ES-I3 (cell line): ENCODE measurements at regions not wholly inside any gene's neighbourhood (a gene's known extent, or its start where the extent isn't known, plus 50 kb on each side); places are given as distances from the start of the nearest gene placed in this dataset.

Source experiments
- H3K36me3 ChIP-seq: 2 replicates; pipeline ENCODE4 v1.6.1; 2013; ENCODE audit warnings: mild to moderate bottlenecking, low read length, control low read depth, moderate library complexity; ENCODE audit not compliant: insufficient read depth
- H3K4me1 ChIP-seq: 2 replicates; pipeline ENCODE4 v1.6.1; 2013; ENCODE audit warnings: mild to moderate bottlenecking, control low read depth, low read length; ENCODE audit not compliant: insufficient read depth
- H3K9ac ChIP-seq: 2 replicates; pipeline ENCODE4 v1.6.1; 2013; ENCODE audit warnings: low read depth, mild to moderate bottlenecking, low read length, moderate library complexity
- H3K9me3 ChIP-seq: 2 replicates; pipeline ENCODE4 v1.6.1; 2013; ENCODE audit warnings: mild to moderate bottlenecking, low read length, moderate library complexity; ENCODE audit not compliant: control insufficient read depth, insufficient read depth

DNA sequence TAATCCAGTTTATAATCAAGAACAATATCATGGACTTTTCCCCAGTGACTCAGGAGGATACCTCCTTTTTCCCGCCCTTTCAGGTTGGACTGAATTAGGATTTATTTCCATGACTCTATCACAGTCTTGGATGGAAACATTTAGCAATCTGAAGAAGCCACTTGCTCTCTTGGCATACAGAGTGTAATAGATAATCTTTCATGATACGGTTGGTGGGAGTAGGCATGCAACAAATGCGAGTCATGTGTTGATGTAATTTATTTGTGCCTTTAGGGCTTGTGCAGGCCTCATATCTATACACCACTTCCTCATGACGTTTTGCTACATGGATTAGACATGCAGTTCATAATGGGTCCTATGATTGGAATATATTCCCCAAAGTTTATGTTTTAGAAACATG is 54.2 kb upstream of the MCTP2 start:
- Histone ChIP-seq H3K9me3 (no peaks in the 10 kb centered on the region), H3K36me3 (no peaks in the 10 kb centered on the region), H3K4me1 (no peaks in the 10 kb centered on the region), H3K9ac (no peak overlapping the region)

- Histone ChIP-seq H3K36me3 (no peaks in the 10 kb centered on the region), H3K9ac (no peak overlapping the region), H3K9me3 (no peaks in the 10 kb centered on the region), H3K4me1 (no peaks in the 10 kb centered on the region)
Observed at GRCh38 chr15:94175420-94175819, 55.9 kb upstream of the MCTP2 start.

- no peak overlapping the region for H3K9ac ChIP-seq
- no peaks in the 10 kb centered on the region for H3K4me1 ChIP-seq
- H3K36me3 ChIP-seq, result no peaks in the 10 kb centered on the region
- no peaks in the 10 kb centered on the region for H3K9me3 ChIP-seq
Observed at GRCh38 chr15:94174399-94174802, 57.0 kb upstream of the MCTP2 start.

DNA sequence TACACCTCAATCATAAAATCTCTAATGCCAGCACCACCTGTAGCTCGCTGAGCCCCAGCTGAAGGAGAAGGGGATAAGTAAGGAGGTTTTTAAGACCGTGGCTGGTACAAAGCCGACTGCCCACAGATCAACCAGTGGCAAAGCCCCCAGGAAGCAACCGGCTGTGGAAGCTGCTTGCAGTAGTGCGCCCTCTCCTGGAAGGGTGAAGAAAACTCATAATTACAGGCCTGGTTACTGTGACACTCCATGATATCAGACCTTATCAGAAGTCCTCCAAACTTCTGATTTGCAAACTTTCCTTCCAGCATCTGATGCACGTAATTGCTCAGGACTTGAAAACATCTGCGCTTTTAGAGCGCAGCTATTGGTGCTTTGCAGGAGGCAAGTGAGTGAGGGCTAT is 63.1 kb upstream of the MCTP2 start:
- Histone ChIP-seq H3K9ac (no peak overlapping the region), H3K9me3 (no peaks in the 10 kb centered on the region), H3K4me1 (no peaks in the 10 kb centered on the region), H3K36me3 (no peaks in the 10 kb centered on the region)

DNA sequence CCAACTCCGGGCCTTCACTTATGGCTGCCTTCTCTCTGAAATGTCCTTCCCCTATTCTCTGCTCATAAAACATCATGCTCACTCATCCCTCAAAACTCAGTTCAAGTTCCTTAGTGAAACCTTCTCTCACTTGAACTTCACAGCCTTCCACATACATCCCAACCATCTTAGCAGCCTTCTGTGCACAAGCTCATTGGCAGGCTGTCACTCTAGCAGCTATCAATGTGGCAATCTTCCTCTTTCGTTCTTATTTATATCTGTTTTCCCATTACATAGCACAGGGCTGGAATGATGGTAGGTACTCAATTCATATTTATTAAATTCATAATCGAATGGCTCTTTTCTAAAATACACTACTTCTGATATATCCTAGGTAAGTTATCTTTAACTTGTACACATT is 66.4 kb upstream of the MCTP2 start:
- Histone ChIP-seq H3K9me3 (no peaks in the 10 kb centered on the region), H3K4me1 (no peaks in the 10 kb centered on the region), H3K9ac (no peak overlapping the region), H3K36me3 (no peaks in the 10 kb centered on the region)

GRCh38 chr15:94164202-94164807 is 67.1 kb upstream of the MCTP2 start:
- H3K36me3 ChIP-seq, result no peaks in the 10 kb centered on the region
- H3K9me3 ChIP-seq, result no peaks in the 10 kb centered on the region
- H3K4me1 ChIP-seq, result no peaks in the 10 kb centered on the region
- no peak overlapping the region for H3K9ac ChIP-seq

DNA sequence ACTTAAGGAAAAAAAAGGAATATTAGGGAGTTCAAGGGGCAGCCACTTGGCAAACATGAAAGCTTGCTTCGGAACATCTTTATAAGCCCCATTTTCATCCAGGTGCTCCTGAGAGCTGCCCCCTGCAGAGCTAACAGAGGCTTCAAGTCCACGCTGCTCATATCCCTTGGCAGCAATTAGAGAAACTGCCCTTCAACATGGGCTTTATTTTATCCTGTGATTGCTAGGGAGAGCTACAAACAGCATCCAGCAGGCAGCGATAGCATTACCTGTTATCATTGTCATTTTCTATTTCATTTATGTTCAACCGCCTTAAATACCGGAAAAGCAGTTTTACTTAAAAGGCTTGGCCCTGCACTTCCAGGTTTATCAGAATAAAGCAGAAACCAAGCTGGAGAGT is 68.4 kb upstream of the MCTP2 start:
- H3K9me3 ChIP-seq, result no peaks in the 10 kb centered on the region
- H3K9ac ChIP-seq, result no peak overlapping the region
- no peaks in the 10 kb centered on the region for H3K36me3 ChIP-seq
- no peaks in the 10 kb centered on the region for H3K4me1 ChIP-seq

DNA sequence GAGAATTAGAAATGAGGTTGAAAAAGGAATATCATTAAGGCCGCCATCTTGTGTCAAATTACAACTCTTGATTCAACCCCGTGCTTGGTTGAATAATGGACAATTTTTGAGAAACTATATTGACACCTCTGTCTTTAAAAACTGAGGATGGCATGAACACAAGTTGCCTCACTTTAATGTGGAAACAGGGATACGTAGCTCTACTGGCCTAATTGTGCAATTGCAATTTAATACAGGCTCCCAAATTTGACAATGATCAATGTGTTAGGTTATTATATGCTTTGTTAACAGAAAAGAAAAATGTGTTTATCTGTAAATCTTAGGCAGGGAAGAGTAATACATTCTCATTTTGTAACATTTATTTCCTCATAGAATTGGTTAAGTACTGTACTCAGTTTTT is 77.1 kb upstream of the MCTP2 start:
- H3K36me3 ChIP-seq, result no peaks in the 10 kb centered on the region
- H3K4me1 ChIP-seq, result no peaks in the 10 kb centered on the region
- no peak overlapping the region for H3K9ac ChIP-seq
- H3K9me3 ChIP-seq, result no peaks in the 10 kb centered on the region

GRCh38 chr15:94145046-94145445 is 86.3 kb upstream of the MCTP2 start:
- Histone ChIP-seq H3K36me3 (no peaks in the 10 kb centered on the region), H3K4me1 (no peaks in the 10 kb centered on the region), H3K9ac (no peak overlapping the region), H3K9me3 (no peaks in the 10 kb centered on the region; the same call in 1 of the 2 replicates)

DNA sequence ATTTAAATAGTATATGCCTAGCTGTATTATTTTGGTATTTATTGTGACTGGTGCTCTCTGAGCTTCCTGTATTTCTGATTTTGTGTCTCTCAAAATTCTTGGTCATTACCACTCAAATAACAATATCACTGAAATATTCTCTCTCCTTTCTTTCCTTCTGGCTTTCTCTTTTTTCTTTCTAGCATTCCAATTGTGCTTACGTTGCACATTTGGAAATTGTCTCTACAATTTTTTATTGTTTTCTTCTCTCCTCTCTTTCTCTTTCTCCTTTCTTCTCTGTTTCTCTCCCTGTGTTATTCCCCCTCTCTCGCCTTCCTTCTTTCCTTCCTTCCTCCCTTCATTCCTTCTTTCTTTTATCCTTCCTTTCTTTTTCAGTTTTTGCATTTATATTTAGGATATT is 89.6 kb upstream of the MCTP2 start:
- Histone ChIP-seq H3K9ac (no peak overlapping the region), H3K4me1 (no peaks in the 10 kb centered on the region), H3K36me3 (no peaks in the 10 kb centered on the region), H3K9me3 (no peaks in the 10 kb centered on the region; the same call in 1 of the 2 replicates)

DNA sequence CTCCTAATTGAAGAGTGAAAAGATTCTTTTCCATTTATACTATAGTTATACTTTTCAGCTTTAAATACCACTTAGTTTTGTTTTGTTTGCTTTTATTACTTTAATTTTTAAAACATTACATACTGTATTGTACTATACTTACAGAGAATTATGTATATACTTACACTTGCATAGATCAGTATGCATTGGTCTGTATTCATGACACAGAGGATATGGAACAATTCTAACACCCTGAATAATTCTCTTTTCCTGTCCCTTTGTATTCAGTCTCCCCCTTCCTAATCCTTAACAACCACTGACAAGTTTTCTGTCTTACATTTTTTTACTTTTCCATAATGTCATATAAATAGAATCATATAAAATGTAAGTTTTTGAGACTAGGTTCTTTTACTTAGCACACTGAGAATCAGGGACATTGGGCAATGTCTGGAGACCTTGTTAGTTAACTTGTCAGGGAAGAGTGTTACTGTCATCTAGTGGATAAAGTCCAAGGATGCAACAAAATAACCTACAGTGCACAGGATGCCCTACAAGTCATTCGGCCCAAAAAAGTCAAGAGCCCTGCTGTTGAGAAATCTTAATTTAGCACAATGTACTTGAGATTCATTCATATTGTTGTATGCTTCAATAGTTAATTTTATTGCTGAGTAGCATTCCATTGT is 95.7 kb upstream of the MCTP2 start:
- Histone ChIP-seq H3K9me3 (no peaks in the 10 kb centered on the region), H3K36me3 (no peaks in the 10 kb centered on the region), H3K4me1 (no peaks in the 10 kb centered on the region), H3K9ac (no peak overlapping the region)

DNA sequence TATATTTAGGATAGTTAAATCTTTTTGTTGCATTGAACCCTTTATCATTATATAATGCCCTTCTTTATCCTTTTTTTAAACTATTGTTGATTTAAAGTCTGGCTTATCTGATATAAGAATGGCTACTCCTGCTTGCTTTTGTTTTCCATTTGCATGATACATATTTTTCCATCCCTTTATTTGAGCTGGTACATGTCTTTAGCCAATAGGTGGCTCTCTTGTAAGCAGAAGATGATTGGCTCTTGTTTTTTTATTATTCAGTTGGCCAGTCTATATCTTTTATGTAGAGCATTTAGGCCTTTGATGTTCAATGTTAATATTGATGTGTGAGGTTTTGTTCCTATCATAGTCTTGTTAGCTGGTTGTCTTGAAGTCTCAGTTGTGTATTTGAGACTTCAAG is 99.5 kb upstream of the MCTP2 start:
- Histone ChIP-seq H3K9me3 (no peaks in the 10 kb centered on the region), H3K9ac (no peak overlapping the region), H3K36me3 (no peaks in the 10 kb centered on the region), H3K4me1 (no peaks in the 10 kb centered on the region)

DNA sequence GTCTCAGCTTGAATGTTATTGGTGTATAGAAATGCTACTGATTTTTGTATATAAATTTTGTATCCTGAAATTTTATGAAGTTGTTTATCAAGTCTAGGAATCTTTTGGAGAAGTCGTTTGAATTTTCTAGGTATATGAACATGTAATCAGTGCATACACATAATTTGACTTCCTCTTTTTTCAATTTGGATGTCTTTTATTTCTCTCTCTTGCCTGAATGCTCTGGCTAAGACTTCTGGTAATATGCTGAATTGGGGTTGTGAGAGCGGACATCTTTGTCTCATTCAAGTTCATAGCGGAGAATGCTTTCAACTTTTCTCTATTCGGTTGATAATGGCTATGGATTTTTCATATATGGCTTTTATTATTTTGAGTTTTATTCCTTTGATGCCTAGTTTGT is 100.9 kb upstream of the MCTP2 start:
- Histone ChIP-seq H3K4me1 (no peaks in the 10 kb centered on the region), H3K9me3 (no peaks in the 10 kb centered on the region), H3K9ac (no peak overlapping the region), H3K36me3 (no peaks in the 10 kb centered on the region)

- Histone ChIP-seq H3K9ac (no peak overlapping the region), H3K4me1 (peaks cover 12% of the 10 kb centered on the region), H3K36me3 (no peaks in the 10 kb centered on the region), H3K9me3 (no peaks in the 10 kb centered on the region)
Observed at GRCh38 chr15:94127006-94127405, 104.4 kb upstream of the MCTP2 start.

GRCh38 chr15:94125698-94126097 is 105.7 kb upstream of the MCTP2 start:
- Histone ChIP-seq H3K4me1 (peaks cover 12% of the 10 kb centered on the region), H3K9me3 (no peaks in the 10 kb centered on the region), H3K36me3 (no peaks in the 10 kb centered on the region), H3K9ac (no peak overlapping the region)
